Aorta (tissue), 5 donors: ENCODE measurements at regions not wholly inside any gene's neighbourhood (a gene's known extent, or its start where the extent isn't known, plus 50 kb on each side); places are given as distances from the start of the nearest gene placed in this dataset.
A peak's percentile ranks its signal among the peaks of the same experiment; 100 is the strongest.

Experiments
- ATAC-seq: fragments of 200-7000 bp; cut with Tn5 transposase; one replicate; pipeline ENCODE4 v1.9.1; 2022; ENCODE audit warnings: moderate library complexity; ENCODE audit not compliant: low FRiP score
- DNase-seq, 2 donors: peaks; one replicate each; pipeline ENCODE4 v3.0.0-alpha.2; 2020
- H3K27ac ChIP-seq, 2 donors: one replicate each; pipeline ENCODE4 v1.5.1; 2013; ENCODE audit warnings: low read length in 2 of 2, mild to moderate bottlenecking in 2 of 2, moderate library complexity in 2 of 2, control low read depth in 1 of 2, inconsistent platforms in 1 of 2, low read depth in 1 of 2
- H3K27me3 ChIP-seq, 2 donors: one replicate each; pipeline ENCODE4 v1.6.1; 2013; ENCODE audit warnings: control low read depth in 1 of 2, low read length in 1 of 2, mild to moderate bottlenecking in 1 of 2, moderate library complexity in 1 of 2; ENCODE audit not compliant: insufficient read depth in 2 of 2, control insufficient read depth in 1 of 2
- H3K36me3 ChIP-seq, 2 donors: one replicate each; pipeline ENCODE4 v1.6.1; 2013; ENCODE audit warnings: control low read depth in 1 of 2, low read length in 1 of 2, mild to moderate bottlenecking in 1 of 2; ENCODE audit not compliant: insufficient read depth in 2 of 2, control insufficient read depth in 1 of 2
- H3K4me1 ChIP-seq, 2 donors: one replicate each; pipeline ENCODE4 v1.6.1; 2013; ENCODE audit warnings: low read length in 2 of 2, control low read depth in 1 of 2, mild to moderate bottlenecking in 1 of 2, moderate library complexity in 1 of 2; ENCODE audit not compliant: insufficient read depth in 2 of 2, control insufficient read depth in 1 of 2
- H3K4me3 ChIP-seq, 2 donors: one replicate each; pipeline ENCODE4 v1.5.1; 2013; ENCODE audit warnings: low read length in 2 of 2, control low read depth in 1 of 2, mild to moderate bottlenecking in 1 of 2
- H3K9me3 ChIP-seq: one replicate; pipeline ENCODE4 v1.6.1; 2013; ENCODE audit warnings: mild to moderate bottlenecking, low read length; ENCODE audit not compliant: control insufficient read depth
- WGBS, 2 donors: extraction: QIAGEN DNeasy Blood & Tissue Kit; methylation state at CpG; one replicate each; pipeline ENCODE4 v1.1.7; 2013; 5-methylcytosine and 5-hydroxymethylcytosine counted together
- intact Hi-C, 2 donors: fragments of 100-400 bp; cut with DNase I; formaldehyde crosslinking; loops; one replicate each; pipeline versions ENCODE4 v1.14.2 to v1.15.0; 2022
- donor health status: healthy with polysubstance abuse.
- donor health status: Bipolar disorder and iron deficiency.
- donor health status: DM: no; HTN: no; CAD: no.
- donor health status: DM: no; HTN: no; CAD: no.
- donor health status: DM: yes; HTN: yes; CAD: no.

- no peak overlapping the region for H3K4me3 ChIP-seq
- no peak overlapping the region for H3K27ac ChIP-seq
- ATAC-seq (no peak), DNase-seq (peak in 1 of 2 donors; percentile 69)
- no peaks in the 10 kb centered on the region for H3K36me3 ChIP-seq
- H3K4me1 ChIP-seq: no peaks in the 10 kb centered on the region
- no peaks in the 10 kb centered on the region for H3K27me3 ChIP-seq
- no peaks in the 10 kb centered on the region for H3K9me3 ChIP-seq
- intact Hi-C loops: no loop called here
- WGBS, 2 donors: 90 to 93% methylated on average over 9 of the region's 9 CpGs
Observed at GRCh38 chr2:128411431-128411830, 92.8 kb upstream of the HS6ST1 start.

- Histone ChIP-seq H3K27ac (no peak overlapping the region), H3K36me3 (no peaks in the 10 kb centered on the region), H3K4me3 (no peak overlapping the region), H3K9me3 (no peaks in the 10 kb centered on the region), H3K4me1 (no peaks in the 10 kb centered on the region), H3K27me3 (no peaks in the 10 kb centered on the region)
- ATAC-seq: no peak
- WGBS, 2 donors: 89 to 98% methylated on average over 7 of the region's 7 CpGs
- intact Hi-C loops: no loop called here
- DNase-seq: peak in 1 of 2 donors; percentile 43
Observed at GRCh38 chr2:128412181-128412871, 93.7 kb upstream of the HS6ST1 start.

- 93 to 96% methylated on average over 10 of the region's 10 CpGs for WGBS, 2 donors
- ATAC-seq (no peak), DNase-seq (peak in 1 of 2 donors; percentile 61)
- Histone ChIP-seq H3K4me3 (no peak overlapping the region), H3K9me3 (no peaks in the 10 kb centered on the region), H3K27me3 (no peaks in the 10 kb centered on the region), H3K36me3 (no peaks in the 10 kb centered on the region), H3K4me1 (no peaks in the 10 kb centered on the region), H3K27ac (no peak overlapping the region)
- intact Hi-C loops: no loop called here
Observed at GRCh38 chr2:128413014-128413717, 94.5 kb upstream of the HS6ST1 start.

- H3K9me3 ChIP-seq: no peaks in the 10 kb centered on the region
- DNase-seq (peak in 1 of 2 donors; percentile 17), ATAC-seq (no peak)
- WGBS, 2 donors: 68 to 74% methylated on average over 5 of the region's 5 CpGs
- H3K27ac ChIP-seq: no peak overlapping the region
- no peaks in the 10 kb centered on the region for H3K36me3 ChIP-seq
- no peaks in the 10 kb centered on the region for H3K4me1 ChIP-seq
- intact Hi-C loops: no loop called here
- no peak overlapping the region for H3K4me3 ChIP-seq
- H3K27me3 ChIP-seq: no peaks in the 10 kb centered on the region
Observed at GRCh38 chr2:128413718-128414341, 95.2 kb upstream of the HS6ST1 start.

GRCh38 chr2:128414351-128414750 lies 95.7 kb upstream of the HS6ST1 start:
- no peaks in the 10 kb centered on the region for H3K27me3 ChIP-seq
- no peaks in the 10 kb centered on the region for H3K9me3 ChIP-seq
- H3K4me1 ChIP-seq: no peaks in the 10 kb centered on the region
- 96 to 100% methylated on average over 3 of the region's 3 CpGs for WGBS, 2 donors
- intact Hi-C loops: no loop called here
- ATAC-seq (no peak), DNase-seq (peak in 1 of 2 donors; percentile 5)
- no peaks in the 10 kb centered on the region for H3K36me3 ChIP-seq
- H3K27ac ChIP-seq: no peak overlapping the region
- no peak overlapping the region for H3K4me3 ChIP-seq

GRCh38 chr2:128414946-128415778 lies 96.5 kb upstream of the HS6ST1 start:
- DNase-seq (peak in 1 of 2 donors; percentile 20), ATAC-seq (no peak)
- intact Hi-C loops: no loop called here
- H3K4me1 ChIP-seq: no peaks in the 10 kb centered on the region
- no peaks in the 10 kb centered on the region for H3K27me3 ChIP-seq
- no peak overlapping the region for H3K4me3 ChIP-seq
- WGBS, 2 donors: 86 to 90% methylated on average over 4 of the region's 4 CpGs
- H3K9me3 ChIP-seq: no peaks in the 10 kb centered on the region
- no peak overlapping the region for H3K27ac ChIP-seq
- no peaks in the 10 kb centered on the region for H3K36me3 ChIP-seq

GRCh38 chr2:128415779-128416061 lies 97.1 kb upstream of the HS6ST1 start:
- H3K4me1 ChIP-seq: no peaks in the 10 kb centered on the region
- no peak for DNase-seq
- no peaks in the 10 kb centered on the region for H3K9me3 ChIP-seq
- H3K27me3 ChIP-seq: no peaks in the 10 kb centered on the region
- intact Hi-C loops: no loop called here
- ATAC-seq: no peak
- no peaks in the 10 kb centered on the region for H3K36me3 ChIP-seq
- H3K27ac ChIP-seq: no peak overlapping the region
- no peak overlapping the region for H3K4me3 ChIP-seq
- 88 to 97% methylated on average over 1 of the region's 1 CpG for WGBS, 2 donors

- DNase-seq (peak in 1 of 2 donors; percentile 32), ATAC-seq (no peak)
- intact Hi-C loops: no loop called here
- no peak overlapping the region for H3K27ac ChIP-seq
- H3K27me3 ChIP-seq: no peaks in the 10 kb centered on the region
- WGBS, 2 donors: 83 to 88% methylated on average over 9 of the region's 9 CpGs
- H3K9me3 ChIP-seq: no peaks in the 10 kb centered on the region
- no peaks in the 10 kb centered on the region for H3K4me1 ChIP-seq
- no peaks in the 10 kb centered on the region for H3K36me3 ChIP-seq
- no peak overlapping the region for H3K4me3 ChIP-seq
Observed at GRCh38 chr2:128416109-128416785, 97.6 kb upstream of the HS6ST1 start.
